Neuronal stem cell (in vitro differentiated cells): ENCODE measurements at regions not wholly inside any gene's neighbourhood (a gene's known extent, or its start where the extent isn't known, plus 50 kb on each side); places are given as distances from the start of the nearest gene placed in this dataset.

Source experiments
- DNase-seq: peaks from one replicate; pipeline ENCODE4 v3.0.0-alpha.2; 2013; ENCODE audit warnings: low spot score
- H2AFZ ChIP-seq: one replicate; pipeline ENCODE4 v1.6.1; 2013; ENCODE audit warnings: mild to moderate bottlenecking, low read length, inconsistent platforms
- H2AK5ac ChIP-seq: 2 replicates; pipeline ENCODE4 v1.6.1; 2013; ENCODE audit warnings: low read depth, mild to moderate bottlenecking, inconsistent platforms, low read length, moderate library complexity, mixed read lengths
- H2BK120ac ChIP-seq: 2 replicates; pipeline ENCODE4 v1.6.1; 2013; ENCODE audit warnings: low read depth, mild to moderate bottlenecking, inconsistent platforms, low read length, moderate library complexity, mixed read lengths
- H2BK12ac ChIP-seq: one replicate; pipeline ENCODE4 v1.6.1; 2013; ENCODE audit warnings: low read length, inconsistent platforms
- H2BK15ac ChIP-seq: 2 replicates; pipeline ENCODE4 v1.6.1; 2013; ENCODE audit warnings: mild to moderate bottlenecking, low read length, inconsistent platforms, mixed read lengths
- H2BK5ac ChIP-seq: one replicate; pipeline ENCODE4 v1.6.1; 2013; ENCODE audit warnings: inconsistent platforms, mild to moderate bottlenecking, low read length, moderate library complexity
- H3K14ac ChIP-seq: one replicate; pipeline ENCODE4 v1.6.1; 2013; ENCODE audit warnings: low read length, inconsistent platforms
- H3K18ac ChIP-seq: 2 replicates; pipeline ENCODE4 v1.6.1; 2013; ENCODE audit warnings: low read length, inconsistent platforms
- H3K23ac ChIP-seq: 2 replicates; pipeline ENCODE4 v1.6.1; 2013; ENCODE audit warnings: low read depth, mild to moderate bottlenecking, mixed read lengths, low read length, inconsistent platforms; ENCODE audit not compliant: poor library complexity
- H3K27ac ChIP-seq: replicated peaks from 3 replicates; pipeline ENCODE4 v1.5.1; 2013; ENCODE audit warnings: low read length, inconsistent platforms
- H3K27me3 ChIP-seq, 3 experiments: 2 replicates each; pipeline ENCODE4 v1.6.1; 2013; ENCODE audit warnings: low read length in 3 of 3, mild to moderate bottlenecking in 2 of 3, inconsistent platforms in 1 of 3, low read depth in 1 of 3, mixed read lengths in 1 of 3, moderate library complexity in 1 of 3; ENCODE audit not compliant: control insufficient read depth in 3 of 3, insufficient read depth in 3 of 3
- H3K36me3 ChIP-seq, 2 donors: replicated peaks in 1 of 2; 2 replicates each; pipeline ENCODE4 v1.6.1; 2013; ENCODE audit warnings: low read length in 2 of 2; ENCODE audit not compliant: control insufficient read depth in 2 of 2, insufficient read depth in 2 of 2
- H3K4ac ChIP-seq: 2 replicates; pipeline ENCODE4 v1.6.1; 2013; ENCODE audit warnings: inconsistent platforms, mild to moderate bottlenecking, low read length, moderate library complexity
- H3K4me1 ChIP-seq, 2 donors: 1 replicate in 1 of 2; 2 replicates in 1 of 2; pipeline ENCODE4 v1.6.1; 2013; ENCODE audit warnings: low read length in 2 of 2, low read depth in 1 of 2; ENCODE audit not compliant: control insufficient read depth in 2 of 2, insufficient read depth in 1 of 2
- H3K4me2 ChIP-seq: one replicate; pipeline ENCODE4 v1.6.1; 2013; ENCODE audit warnings: mild to moderate bottlenecking, low read length, inconsistent platforms; ENCODE audit not compliant: insufficient read depth, poor library complexity, severe bottlenecking
- H3K4me3 ChIP-seq, 2 donors: 2 replicates each; pipeline ENCODE4 v1.5.1; 2013; ENCODE audit warnings: low read length in 2 of 2, mild to moderate bottlenecking in 2 of 2, inconsistent platforms in 1 of 2, moderate library complexity in 1 of 2
- H3K79me1 ChIP-seq: one replicate; pipeline ENCODE4 v1.6.1; 2013; ENCODE audit warnings: low read depth, mild to moderate bottlenecking, inconsistent platforms, low read length, moderate library complexity
- H3K9ac ChIP-seq: one replicate; pipeline ENCODE4 v1.6.1; 2013; ENCODE audit warnings: mild to moderate bottlenecking, low read depth, low read length, inconsistent platforms; ENCODE audit not compliant: poor library complexity
- H3K9me3 ChIP-seq, 2 donors: replicated peaks in 1 of 2; 2 replicates each; pipeline versions ENCODE3 to v1.6.1; 2013; ENCODE audit warnings: low read length in 2 of 2, mild to moderate bottlenecking in 2 of 2, inconsistent platforms in 1 of 2, low read depth in 1 of 2, mixed read lengths in 1 of 2, moderate library complexity in 1 of 2; ENCODE audit not compliant: control insufficient read depth in 2 of 2, insufficient read depth in 1 of 2
- H4K8ac ChIP-seq: one replicate; pipeline ENCODE4 v1.6.1; 2013; ENCODE audit warnings: low read depth, mild to moderate bottlenecking, inconsistent platforms, low read length, moderate library complexity
- H4K91ac ChIP-seq: one replicate; pipeline ENCODE4 v1.6.1; 2013; ENCODE audit warnings: low read length, low read depth, mild to moderate bottlenecking, inconsistent platforms; ENCODE audit not compliant: poor library complexity
- WGBS, 2 donors: extraction: QIAGEN DNeasy Blood & Tissue Kit; methylation state at CpG; one replicate each; pipeline ENCODE4 v1.1.7; 2013; ENCODE audit warnings: missing lambda C conversion rate in 2 of 2, mixed read lengths in 1 of 2; ENCODE audit not compliant: insufficient read length in 2 of 2, insufficient replicate concordance in 1 of 2; ENCODE audit errors: extremely low coverage in 2 of 2; 5-methylcytosine and 5-hydroxymethylcytosine counted together

GRCh38 chr11:128407962-128408361, 179.4 kb downstream of the ETS1 start:
- Histone ChIP-seq H4K91ac (no peak overlapping the region), H3K79me1 (no peaks in the 10 kb centered on the region), H3K9me3 (no peaks in the 10 kb centered on the region), H3K18ac (no peak overlapping the region), H2BK5ac (no peak overlapping the region), H3K4ac (no peak overlapping the region), H3K27ac (no peak overlapping the region), H2BK12ac (no peak overlapping the region), H2AFZ (no peak overlapping the region), H3K4me3 (no peak overlapping the region), H3K27me3 (no peaks in the 10 kb centered on the region), H2BK120ac (no peak overlapping the region), H3K36me3 (no peaks in the 10 kb centered on the region), H3K4me2 (no peak overlapping the region), H3K9ac (no peak overlapping the region), H3K23ac (no peak overlapping the region), H4K8ac (no peak overlapping the region), H3K14ac (no peak overlapping the region), H2AK5ac (no peak overlapping the region), H3K4me1 (no peaks in the 10 kb centered on the region), H2BK15ac (no peak overlapping the region)
- DNase-seq, result no peak
- no CpG with 5 or more reads among the region's 1 CpG for whole genome bisulfite sequencing, 2 donors

GRCh38 chr11:128405714-128406662, 181.4 kb downstream of the ETS1 start:
- Histone ChIP-seq H3K79me1 (no peaks in the 10 kb centered on the region), H2BK120ac (no peak overlapping the region), H3K9ac (no peak overlapping the region), H2BK15ac (no peak overlapping the region), H3K14ac (no peak overlapping the region), H3K4me2 (no peak overlapping the region), H3K23ac (no peak overlapping the region), H2AFZ (peak overlapping the region; percentile 6), H2AK5ac (no peak overlapping the region), H3K18ac (no peak overlapping the region), H3K36me3 (no peaks in the 10 kb centered on the region), H4K91ac (no peak overlapping the region), H3K4me3 (no peak overlapping the region), H3K27me3 (no peaks in the 10 kb centered on the region), H3K4me1 (no peaks in the 10 kb centered on the region), H3K4ac (no peak overlapping the region), H2BK5ac (no peak overlapping the region), H3K9me3 (no peaks in the 10 kb centered on the region), H4K8ac (no peak overlapping the region), H3K27ac (no peak overlapping the region), H2BK12ac (no peak overlapping the region)
- no peak for DNase-seq
- WGBS, 2 donors, result no CpG with 5 or more reads among the region's 8 CpGs

GRCh38 chr11:128405112-128405511, 182.2 kb downstream of the ETS1 start:
- no peaks in the 10 kb centered on the region for H3K9me3 ChIP-seq
- H3K79me1 ChIP-seq, result no peaks in the 10 kb centered on the region
- no peak overlapping the region for H3K27ac ChIP-seq
- no peaks in the 10 kb centered on the region for H3K36me3 ChIP-seq
- H3K4ac ChIP-seq, result no peak overlapping the region
- no peaks in the 10 kb centered on the region for H3K4me1 ChIP-seq
- H3K23ac ChIP-seq, result no peak overlapping the region
- H2BK15ac ChIP-seq, result no peak overlapping the region
- no peak overlapping the region for H3K18ac ChIP-seq
- H2AK5ac ChIP-seq, result no peak overlapping the region
- H3K4me2 ChIP-seq, result no peak overlapping the region
- no peak overlapping the region for H2BK120ac ChIP-seq
- no CpG with 5 or more reads among the region's 1 CpG for WGBS, 2 donors
- H3K27me3 ChIP-seq, result no peaks in the 10 kb centered on the region
- no peak overlapping the region for H2AFZ ChIP-seq
- H2BK12ac ChIP-seq, result no peak overlapping the region
- DNase-seq, result no peak
- no peak overlapping the region for H4K8ac ChIP-seq
- H4K91ac ChIP-seq, result no peak overlapping the region
- H3K14ac ChIP-seq, result no peak overlapping the region
- H2BK5ac ChIP-seq, result no peak overlapping the region
- no peak overlapping the region for H3K9ac ChIP-seq
- no peak overlapping the region for H3K4me3 ChIP-seq

- Histone ChIP-seq H3K9ac (no peak overlapping the region), H3K23ac (no peak overlapping the region), H3K4ac (no peak overlapping the region), H3K9me3 (no peaks in the 10 kb centered on the region), H3K36me3 (no peaks in the 10 kb centered on the region), H2AK5ac (no peak overlapping the region), H3K79me1 (no peaks in the 10 kb centered on the region), H3K27me3 (no peaks in the 10 kb centered on the region), H2BK12ac (no peak overlapping the region), H2BK5ac (no peak overlapping the region), H2BK120ac (no peak overlapping the region), H2BK15ac (no peak overlapping the region), H3K18ac (no peak overlapping the region), H3K4me2 (no peak overlapping the region), H3K4me3 (no peak overlapping the region), H3K14ac (no peak overlapping the region), H2AFZ (no peak overlapping the region), H3K27ac (no peak overlapping the region), H3K4me1 (no peaks in the 10 kb centered on the region), H4K91ac (no peak overlapping the region), H4K8ac (no peak overlapping the region)
- DNase-seq, result no peak
- WGBS, 2 donors, result no CpG with 5 or more reads among the region's 1 CpG
These were observed 182.9 kb downstream of the ETS1 start for GRCh38 chr11:128404437-128404836.
